HG03025 (cell line): ENCODE measurements at regions not wholly inside any gene's neighbourhood (a gene's known extent, or its start where the extent isn't known, plus 50 kb on each side); places are given as distances from the start of the nearest gene placed in this dataset.
"Not testable (repeated sequence)": the region's sequence is repeated elsewhere in the genome, so short reads cannot be mapped to it uniquely, and the experiment has no call there.

Experiments
- ATAC-seq: cut with Tn5 transposase; IDR thresholded peaks from one replicate; pipeline ENCODE4 v1.9.1; 2021; ENCODE audit warnings: mild to moderate bottlenecking, moderate library complexity; ENCODE audit not compliant: unreplicated experiment, low FRiP score

GRCh38 chr9:73327149-73327548, 175.5 kb downstream of the ANXA1 start:
- no peak for ATAC-seq

- ATAC-seq: not testable (repeated sequence)
Observed at GRCh38 chr9:73337182-73337581, 185.5 kb downstream of the ANXA1 start.

GRCh38 chr9:73344060-73344459, 192.4 kb downstream of the ANXA1 start:
- ATAC-seq: no peak

- ATAC-seq: no peak
Observed at GRCh38 chr9:73347123-73347522, 195.5 kb downstream of the ANXA1 start.

GRCh38 chr9:73347720-73348119, 196.1 kb downstream of the ANXA1 start:
- ATAC-seq: no peak

- no peak for ATAC-seq
Observed at GRCh38 chr9:73348471-73348870, 196.8 kb downstream of the ANXA1 start.

GRCh38 chr9:73349476-73349875, 197.8 kb downstream of the ANXA1 start:
- ATAC-seq: no peak

- no peak for ATAC-seq
Observed at GRCh38 chr9:73357607-73358006, 205.9 kb downstream of the ANXA1 start.

- no peak for ATAC-seq
Observed at GRCh38 chr9:73370053-73370452, 218.4 kb downstream of the ANXA1 start.

GRCh38 chr9:73371801-73372200, 220.1 kb downstream of the ANXA1 start:
- ATAC-seq: no peak

GRCh38 chr9:73380411-73380810, 228.7 kb downstream of the ANXA1 start:
- ATAC-seq: no peak

GRCh38 chr9:73402081-73403028, 250.7 kb downstream of the ANXA1 start:
- ATAC-seq: no peak

GRCh38 chr9:73411494-73411893, 259.8 kb downstream of the ANXA1 start:
- no peak for ATAC-seq

- no peak for ATAC-seq
Observed at GRCh38 chr9:73412874-73413273, 261.2 kb downstream of the ANXA1 start.

GRCh38 chr9:73423891-73424290, 272.2 kb downstream of the ANXA1 start:
- ATAC-seq: no peak

GRCh38 chr9:73426269-73426668, 274.6 kb downstream of the ANXA1 start:
- ATAC-seq: no peak

- no peak for ATAC-seq
Observed at GRCh38 chr9:73434826-73435225, 283.2 kb downstream of the ANXA1 start.

GRCh38 chr9:73437758-73438157, 286.1 kb downstream of the ANXA1 start:
- no peak for ATAC-seq

GRCh38 chr9:73439839-73440238, 288.2 kb downstream of the ANXA1 start:
- not testable (repeated sequence) for ATAC-seq

GRCh38 chr9:73441223-73441622, 289.6 kb downstream of the ANXA1 start:
- no peak for ATAC-seq

GRCh38 chr9:73441890-73442818, 290.5 kb downstream of the ANXA1 start:
- no peak for ATAC-seq
